Ishikawa (cell line): ENCODE measurements at regions not wholly inside any gene's neighbourhood (a gene's known extent, or its start where the extent isn't known, plus 50 kb on each side); places are given as distances from the start of the nearest gene placed in this dataset.

ENCODE experiments used
- CEBPB ChIP-seq: IDR thresholded peaks from 2 replicates; pipeline ENCODE4 v1.6.1; 2012
- CREB1 ChIP-seq: IDR thresholded peaks from 2 replicates; pipeline ENCODE4 v1.6.1; 2012; ENCODE audit warnings: low read depth
- EGR1 ChIP-seq: IDR thresholded peaks from 2 replicates; pipeline ENCODE4 v1.6.1; 2012
- EP300 ChIP-seq: IDR thresholded peaks from 2 replicates; pipeline ENCODE4 v1.6.1; 2012; ENCODE audit warnings: borderline replicate concordance
- FOXM1 ChIP-seq: IDR thresholded peaks from 2 replicates; pipeline ENCODE4 v1.6.1; 2012; ENCODE audit warnings: low read depth, borderline replicate concordance
- NFIC ChIP-seq: IDR thresholded peaks from 2 replicates; pipeline ENCODE4 v1.6.1; 2012
- RAD21 ChIP-seq: IDR thresholded peaks from 2 replicates; pipeline ENCODE4 v1.6.1; 2012; ENCODE audit warnings: low read depth
- TAF1 ChIP-seq: IDR thresholded peaks from 2 replicates; pipeline ENCODE4 v1.6.1; 2012; ENCODE audit warnings: low read depth, mild to moderate bottlenecking
- YY1 ChIP-seq: IDR thresholded peaks from 2 replicates; pipeline ENCODE4 v1.6.1; 2012; ENCODE audit warnings: low read depth
- TF ChIP-seq, protein P1 (sequence below): IDR thresholded peaks from 2 replicates; pipeline ENCODE4 v1.6.1; 2012
- TF ChIP-seq, protein P2 (sequence below): IDR thresholded peaks from 2 replicates; pipeline ENCODE4 v1.6.1; 2012
- TF ChIP-seq, protein P3 (sequence below): IDR thresholded peaks from 2 replicates; pipeline ENCODE4 v1.6.1; 2012; ENCODE audit warnings: low read depth, mild to moderate bottlenecking

DNA sequence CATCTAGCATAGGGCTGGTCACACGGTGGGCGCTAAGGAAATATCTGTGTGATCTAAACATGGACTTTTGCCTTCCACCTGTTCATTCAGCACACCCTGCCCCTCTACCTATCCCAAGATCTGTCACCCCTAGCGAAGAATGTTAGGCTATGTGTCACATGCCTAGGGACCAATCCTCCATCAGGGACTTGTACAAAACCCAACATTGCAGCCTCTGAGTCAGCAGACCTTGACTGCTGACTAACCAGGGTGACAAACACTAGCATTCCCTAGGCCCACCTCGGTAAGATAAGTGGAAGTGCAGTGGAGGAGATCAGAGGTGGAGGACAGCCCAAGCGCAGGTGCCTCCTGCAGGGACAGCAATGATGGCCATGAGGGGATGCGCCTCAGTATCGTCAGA lies 99.2 kb downstream of the SOX11 start:
- TF ChIP-seq EP300 (no peak), YY1 (no peak), TAF1 (no peak), NFIC (no peak), EGR1 (no peak), CREB1 (no peak), FOXM1 (no peak), RAD21 (no peak), CEBPB (no peak)
- TF ChIP-seq, protein P1, sequence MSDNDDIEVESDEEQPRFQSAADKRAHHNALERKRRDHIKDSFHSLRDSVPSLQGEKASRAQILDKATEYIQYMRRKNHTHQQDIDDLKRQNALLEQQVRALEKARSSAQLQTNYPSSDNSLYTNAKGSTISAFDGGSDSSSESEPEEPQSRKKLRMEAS: no peak
- TF ChIP-seq, protein P2, sequence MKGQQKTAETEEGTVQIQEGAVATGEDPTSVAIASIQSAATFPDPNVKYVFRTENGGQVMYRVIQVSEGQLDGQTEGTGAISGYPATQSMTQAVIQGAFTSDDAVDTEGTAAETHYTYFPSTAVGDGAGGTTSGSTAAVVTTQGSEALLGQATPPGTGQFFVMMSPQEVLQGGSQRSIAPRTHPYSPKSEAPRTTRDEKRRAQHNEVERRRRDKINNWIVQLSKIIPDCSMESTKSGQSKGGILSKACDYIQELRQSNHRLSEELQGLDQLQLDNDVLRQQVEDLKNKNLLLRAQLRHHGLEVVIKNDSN: no peak
- TF ChIP-seq, protein P3, sequence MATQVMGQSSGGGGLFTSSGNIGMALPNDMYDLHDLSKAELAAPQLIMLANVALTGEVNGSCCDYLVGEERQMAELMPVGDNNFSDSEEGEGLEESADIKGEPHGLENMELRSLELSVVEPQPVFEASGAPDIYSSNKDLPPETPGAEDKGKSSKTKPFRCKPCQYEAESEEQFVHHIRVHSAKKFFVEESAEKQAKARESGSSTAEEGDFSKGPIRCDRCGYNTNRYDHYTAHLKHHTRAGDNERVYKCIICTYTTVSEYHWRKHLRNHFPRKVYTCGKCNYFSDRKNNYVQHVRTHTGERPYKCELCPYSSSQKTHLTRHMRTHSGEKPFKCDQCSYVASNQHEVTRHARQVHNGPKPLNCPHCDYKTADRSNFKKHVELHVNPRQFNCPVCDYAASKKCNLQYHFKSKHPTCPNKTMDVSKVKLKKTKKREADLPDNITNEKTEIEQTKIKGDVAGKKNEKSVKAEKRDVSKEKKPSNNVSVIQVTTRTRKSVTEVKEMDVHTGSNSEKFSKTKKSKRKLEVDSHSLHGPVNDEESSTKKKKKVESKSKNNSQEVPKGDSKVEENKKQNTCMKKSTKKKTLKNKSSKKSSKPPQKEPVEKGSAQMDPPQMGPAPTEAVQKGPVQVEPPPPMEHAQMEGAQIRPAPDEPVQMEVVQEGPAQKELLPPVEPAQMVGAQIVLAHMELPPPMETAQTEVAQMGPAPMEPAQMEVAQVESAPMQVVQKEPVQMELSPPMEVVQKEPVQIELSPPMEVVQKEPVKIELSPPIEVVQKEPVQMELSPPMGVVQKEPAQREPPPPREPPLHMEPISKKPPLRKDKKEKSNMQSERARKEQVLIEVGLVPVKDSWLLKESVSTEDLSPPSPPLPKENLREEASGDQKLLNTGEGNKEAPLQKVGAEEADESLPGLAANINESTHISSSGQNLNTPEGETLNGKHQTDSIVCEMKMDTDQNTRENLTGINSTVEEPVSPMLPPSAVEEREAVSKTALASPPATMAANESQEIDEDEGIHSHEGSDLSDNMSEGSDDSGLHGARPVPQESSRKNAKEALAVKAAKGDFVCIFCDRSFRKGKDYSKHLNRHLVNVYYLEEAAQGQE: no peak
